ENCODE measurements at regions not wholly inside any gene's neighbourhood (a gene's known extent, or its start where the extent isn't known, plus 50 kb on each side); places are given as distances from the start of the nearest gene placed in this dataset.
"Not testable (repeated sequence)": the region's sequence is repeated elsewhere in the genome, so short reads cannot be mapped to it uniquely, and the experiment has no call there.

- DNase-seq = no peak
Observed at GRCh38 chr13:74266861-74267260, 132.7 kb upstream of the KLF12 start.

DNA sequence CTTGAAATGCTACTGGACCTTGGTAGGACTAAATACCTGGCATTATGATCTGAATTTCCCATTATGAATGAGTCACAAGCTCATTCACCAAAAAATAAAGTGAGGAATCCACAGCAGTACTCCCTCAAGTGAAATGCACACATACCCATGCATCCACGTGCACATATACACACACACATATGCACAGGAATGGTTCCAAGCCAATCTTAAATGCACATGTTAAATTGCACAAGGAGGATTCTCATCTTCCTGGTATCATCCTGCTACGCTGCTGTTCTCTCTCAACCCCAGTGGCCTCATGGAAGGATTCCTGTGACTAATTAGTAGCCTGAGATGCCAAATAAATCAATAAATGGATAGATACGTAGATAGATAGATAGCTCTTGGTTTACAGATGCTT lies 132.1 kb upstream of the KLF12 start:
- DNase-seq = no peak

DNA sequence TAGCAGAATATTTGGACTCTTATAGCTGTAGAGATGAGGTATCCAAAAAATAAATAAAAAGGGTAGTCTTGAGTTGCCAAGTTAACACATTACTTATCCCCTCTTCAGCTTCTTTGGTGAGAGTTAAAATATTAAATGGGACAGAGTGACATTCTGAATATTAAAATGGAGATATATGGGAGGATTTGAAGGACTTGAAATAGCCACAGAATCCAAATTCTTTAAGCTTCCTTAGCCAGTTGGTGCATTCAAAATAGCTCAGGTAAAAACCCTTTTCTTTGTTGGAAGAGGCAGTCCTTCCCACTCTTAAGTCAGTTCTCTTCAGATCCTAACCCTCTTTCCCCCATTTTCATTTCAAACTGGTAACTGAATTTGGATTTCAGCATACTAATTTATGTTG lies 130.1 kb upstream of the KLF12 start:
- DNase-seq = no peak

- not testable (repeated sequence) for DNase-seq
Observed at GRCh38 chr13:74260420-74260819, 126.2 kb upstream of the KLF12 start.

GRCh38 chr13:74259641-74260040 lies 125.4 kb upstream of the KLF12 start:
- no peak for DNase-seq

GRCh38 chr13:74258961-74259360 lies 124.8 kb upstream of the KLF12 start:
- no peak for DNase-seq

- DNase-seq = no peak
Observed at GRCh38 chr13:74256969-74257368, 122.8 kb upstream of the KLF12 start.

DNA sequence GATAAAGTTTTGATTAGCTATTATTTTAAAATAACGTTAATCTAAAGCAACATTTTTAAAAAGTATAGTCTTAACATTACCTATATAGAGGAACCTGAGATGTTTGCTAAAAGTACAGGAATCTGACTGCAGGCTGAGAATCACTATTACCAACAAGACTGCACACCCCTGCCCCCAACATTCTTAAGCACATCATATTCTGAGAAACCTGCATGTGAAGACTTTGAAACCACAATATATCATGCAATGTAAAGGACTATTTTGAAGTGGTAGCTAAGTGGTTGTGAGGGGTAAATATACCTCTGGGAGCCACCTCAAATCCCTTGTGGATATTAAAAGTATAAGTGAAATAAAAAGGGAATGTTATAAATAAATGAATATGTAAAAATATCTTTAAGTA lies 119.0 kb upstream of the KLF12 start:
- no peak for DNase-seq

GRCh38 chr13:74251778-74252519 lies 117.7 kb upstream of the KLF12 start:
- no peak for DNase-seq

DNA sequence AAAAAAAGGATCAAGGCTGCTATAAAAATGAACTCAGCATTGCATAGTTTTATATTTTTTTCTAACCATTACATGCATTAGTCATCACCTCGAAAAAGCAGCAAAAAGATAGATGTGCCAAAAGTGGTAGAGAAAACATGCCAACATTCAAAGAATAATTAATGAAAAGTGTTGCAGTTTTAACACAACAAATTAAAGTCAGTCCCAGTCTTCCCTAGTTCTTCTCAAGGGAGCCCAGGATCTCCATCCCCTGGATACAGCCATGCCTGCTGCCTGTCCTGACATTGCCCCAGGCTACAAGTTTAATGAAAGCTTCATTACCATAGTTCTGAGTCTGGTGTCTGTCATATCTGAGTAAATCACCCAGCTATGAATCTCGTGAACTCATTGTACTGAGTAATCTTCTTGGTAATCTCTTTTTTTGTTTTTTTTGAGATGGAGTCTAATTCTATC lies 116.6 kb upstream of the KLF12 start:
- no peak for DNase-seq

DNA sequence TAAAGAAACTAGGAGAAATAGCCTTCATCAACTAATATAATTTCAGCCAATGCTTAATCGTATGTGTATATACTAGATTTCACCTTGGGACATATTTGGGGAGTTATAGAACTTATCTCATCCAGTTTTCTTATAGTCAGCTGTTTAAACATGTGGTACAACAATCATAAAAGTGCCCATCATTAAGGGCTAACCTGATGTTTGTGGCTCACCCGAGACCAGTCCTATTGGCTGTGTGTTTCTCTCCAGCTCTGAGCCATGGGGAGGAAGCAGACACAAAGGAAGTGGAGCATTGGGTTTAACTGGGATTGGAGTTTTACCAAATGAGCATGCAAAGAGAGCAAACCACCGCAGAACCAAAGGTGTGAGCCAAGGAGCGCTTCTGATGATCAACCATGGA lies 114.3 kb upstream of the KLF12 start:
- DNase-seq = no peak

DNA sequence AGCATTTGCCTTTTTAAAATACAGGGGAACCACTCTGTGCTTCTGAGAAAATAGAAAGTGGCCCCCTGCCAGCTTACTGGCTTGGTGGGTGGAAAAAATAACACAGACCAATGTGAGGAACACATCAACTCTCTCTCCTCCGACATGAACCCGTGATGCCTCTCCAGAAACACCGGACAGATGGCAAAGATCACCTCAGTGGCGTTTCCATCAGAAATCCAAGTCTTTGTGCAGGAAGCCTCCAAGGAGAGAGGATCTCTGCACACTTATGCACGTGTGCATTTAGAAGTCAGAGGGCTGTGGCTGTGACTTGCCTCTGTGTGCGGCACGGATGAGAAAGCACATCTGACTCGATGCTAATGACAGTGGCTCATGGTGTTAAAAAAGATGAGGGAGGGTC lies 112.3 kb upstream of the KLF12 start:
- DNase-seq = no peak

DNA sequence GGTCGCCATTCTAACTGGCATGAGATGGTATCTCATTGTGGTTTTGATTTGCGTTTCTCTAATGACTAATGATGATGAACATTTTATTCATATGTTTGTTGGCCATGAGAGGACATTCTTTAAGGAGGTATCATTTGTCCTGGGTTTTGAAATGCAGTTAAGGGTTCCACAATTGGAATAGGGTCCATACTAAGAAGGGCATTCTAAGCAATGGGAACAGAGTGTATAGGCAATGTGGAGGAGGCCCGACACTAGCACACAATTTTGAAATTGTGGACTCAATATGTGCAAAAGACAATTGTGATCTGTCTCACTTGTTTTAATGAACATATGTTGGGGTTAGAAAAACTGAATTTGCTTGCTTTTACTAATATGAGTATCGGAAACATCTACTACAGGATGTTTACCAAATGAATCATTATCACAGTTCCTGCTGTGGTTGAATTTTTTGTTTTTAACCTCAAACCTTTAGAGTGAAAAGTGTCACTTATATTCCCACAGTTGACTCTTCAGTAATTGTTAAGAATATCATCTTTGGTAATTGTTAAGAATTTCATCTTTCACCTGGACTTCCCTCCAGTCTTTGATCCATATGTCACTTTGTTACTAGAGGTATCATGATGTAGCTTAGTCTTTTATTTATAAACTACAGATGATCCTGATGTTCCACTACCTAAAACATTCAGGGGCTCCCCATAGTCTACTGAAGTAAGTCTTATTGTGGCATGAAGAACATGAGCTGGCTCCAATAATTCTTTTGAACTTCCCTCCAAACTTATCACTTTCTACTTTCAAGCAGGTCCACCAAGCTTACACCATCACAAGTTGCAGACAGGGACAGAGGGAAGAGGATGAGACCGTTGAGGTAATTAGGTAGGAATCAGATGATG lies 109.7 kb upstream of the KLF12 start:
- DNase-seq = no peak

DNA sequence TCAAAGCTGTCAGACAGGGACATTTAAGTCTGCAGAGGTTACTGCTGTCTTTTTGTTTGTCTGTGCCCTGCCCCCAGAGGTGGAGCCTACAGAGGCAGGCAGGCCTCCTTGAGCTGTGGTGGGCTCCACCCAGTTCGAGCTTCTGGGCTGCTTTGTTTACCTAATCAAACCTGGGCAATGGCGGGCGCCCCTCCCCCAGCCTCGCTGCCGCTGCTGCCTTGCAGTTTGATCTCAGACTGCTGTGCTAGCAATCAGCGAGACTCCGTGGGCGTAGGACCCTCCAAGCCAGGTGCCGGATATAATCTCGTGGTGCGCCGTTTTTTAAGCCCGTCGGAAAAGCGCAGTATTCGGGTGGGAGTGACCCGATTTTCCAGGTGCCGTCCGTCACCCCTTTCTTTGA lies 107.1 kb upstream of the KLF12 start:
- not testable (repeated sequence) for DNase-seq

DNA sequence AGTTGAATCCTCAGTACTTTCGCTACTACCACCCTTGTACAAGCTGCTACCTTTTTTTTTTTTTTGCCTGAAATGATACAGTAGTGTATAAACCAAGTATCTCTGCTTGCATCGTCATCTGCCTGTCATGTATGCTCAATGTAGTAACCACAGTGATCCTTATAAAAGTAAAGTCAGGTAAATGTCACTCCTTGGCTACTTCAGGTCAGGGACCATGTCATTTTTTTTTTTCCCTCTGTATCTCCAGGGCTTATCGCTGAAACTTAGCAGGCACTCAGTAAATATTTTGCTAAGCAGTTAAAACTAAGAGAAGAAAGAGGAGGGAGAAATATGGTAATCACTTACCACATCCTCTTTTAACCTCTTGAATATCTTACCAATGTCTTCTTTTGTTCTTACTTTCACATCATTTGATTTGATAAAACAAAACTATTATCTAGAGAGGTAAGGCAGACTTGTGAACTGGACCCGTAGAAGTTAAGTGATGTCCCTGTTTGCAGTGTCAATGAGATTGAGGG lies 96.8 kb upstream of the KLF12 start:
- DNase-seq = no peak

DNA sequence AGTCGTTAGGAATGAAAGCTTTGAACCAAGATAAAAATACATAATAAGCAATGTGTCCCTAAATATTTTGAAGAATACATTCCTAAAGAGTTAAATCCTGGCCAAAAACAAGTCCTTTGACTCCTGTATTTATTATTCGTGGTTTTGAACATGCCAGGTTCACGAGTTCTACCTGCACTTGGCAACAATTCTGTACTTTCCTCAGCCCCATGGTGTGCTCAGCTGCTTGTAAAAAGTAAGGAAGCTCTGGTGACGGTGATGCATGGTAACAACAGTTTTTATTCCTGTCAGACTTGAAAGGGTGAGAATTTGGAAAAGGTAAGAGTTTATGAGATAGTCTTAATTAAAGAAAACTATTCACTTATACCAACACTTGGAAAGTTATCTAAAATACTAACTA lies 95.0 kb upstream of the KLF12 start:
- no peak for DNase-seq

DNA sequence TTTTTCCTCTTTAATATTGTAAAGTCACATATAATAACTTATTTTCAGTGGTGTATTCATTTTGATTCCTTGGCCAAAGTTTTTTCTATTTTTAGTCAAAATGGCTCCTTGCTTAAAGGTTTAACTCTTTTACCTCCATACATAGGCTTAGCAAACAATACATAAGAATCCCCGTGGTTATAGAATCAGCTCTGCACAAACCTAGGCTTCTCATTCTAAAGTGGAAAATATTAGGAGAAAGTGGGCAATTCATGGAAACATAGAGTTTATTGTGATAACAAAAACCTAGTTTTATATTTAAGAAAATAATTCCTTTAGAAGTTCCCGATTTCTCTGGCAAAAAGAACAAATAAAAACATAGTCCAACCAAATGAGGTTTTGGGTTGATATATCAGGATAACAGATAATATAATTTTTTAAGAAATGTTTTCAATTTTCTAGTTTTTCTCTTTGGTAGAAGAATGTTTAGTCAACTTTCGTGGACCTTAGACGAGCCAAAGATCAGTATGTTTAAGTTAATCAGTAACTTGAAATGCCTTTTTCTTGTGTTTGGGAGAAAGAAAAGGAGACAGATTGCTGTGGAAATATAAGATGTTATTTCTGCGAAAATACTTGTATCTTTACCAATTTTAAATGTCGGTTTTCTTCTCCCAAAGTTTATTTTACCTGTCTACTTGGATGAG lies 93.4 kb upstream of the KLF12 start:
- no peak for DNase-seq

GRCh38 chr13:74226791-74227475 lies 92.7 kb upstream of the KLF12 start:
- DNase-seq = no peak

DNA sequence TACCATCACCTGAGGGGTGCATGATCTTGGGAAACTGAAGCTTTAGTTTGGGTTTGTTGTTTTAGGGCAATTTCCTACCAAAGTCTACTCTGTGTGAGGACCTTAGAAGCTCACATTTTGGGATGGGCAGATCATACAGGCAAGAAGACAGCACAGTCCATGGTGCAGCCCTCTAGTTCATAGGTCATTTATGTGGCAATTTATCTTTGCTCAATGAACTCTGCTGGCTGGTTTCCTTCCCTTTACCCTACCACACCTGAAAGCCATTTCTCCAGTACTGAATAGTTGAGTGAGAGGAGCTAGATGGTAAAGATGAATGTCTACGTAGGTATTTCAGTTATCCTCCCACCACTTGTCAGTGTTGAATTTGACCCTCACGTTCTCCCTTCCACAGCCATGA lies 87.5 kb upstream of the KLF12 start:
- no peak for DNase-seq

- no peak for DNase-seq
Observed at GRCh38 chr13:74219566-74219965, 85.4 kb upstream of the KLF12 start.

- no peak for DNase-seq
Observed at GRCh38 chr13:74218291-74218690, 84.1 kb upstream of the KLF12 start.

GRCh38 chr13:74217811-74218210 lies 83.6 kb upstream of the KLF12 start:
- DNase-seq = no peak

GRCh38 chr13:74215420-74215819 lies 81.2 kb upstream of the KLF12 start:
- DNase-seq = no peak
